ENCODE measurements at regions not wholly inside any gene's neighbourhood (a gene's known extent, or its start where the extent isn't known, plus 50 kb on each side); places are given as distances from the start of the nearest gene placed in this dataset.

GRCh38 chr7:9937944-9938631 is 1035.6 kb upstream of the PHF14 start:
- TF ChIP-seq, protein P1, sequence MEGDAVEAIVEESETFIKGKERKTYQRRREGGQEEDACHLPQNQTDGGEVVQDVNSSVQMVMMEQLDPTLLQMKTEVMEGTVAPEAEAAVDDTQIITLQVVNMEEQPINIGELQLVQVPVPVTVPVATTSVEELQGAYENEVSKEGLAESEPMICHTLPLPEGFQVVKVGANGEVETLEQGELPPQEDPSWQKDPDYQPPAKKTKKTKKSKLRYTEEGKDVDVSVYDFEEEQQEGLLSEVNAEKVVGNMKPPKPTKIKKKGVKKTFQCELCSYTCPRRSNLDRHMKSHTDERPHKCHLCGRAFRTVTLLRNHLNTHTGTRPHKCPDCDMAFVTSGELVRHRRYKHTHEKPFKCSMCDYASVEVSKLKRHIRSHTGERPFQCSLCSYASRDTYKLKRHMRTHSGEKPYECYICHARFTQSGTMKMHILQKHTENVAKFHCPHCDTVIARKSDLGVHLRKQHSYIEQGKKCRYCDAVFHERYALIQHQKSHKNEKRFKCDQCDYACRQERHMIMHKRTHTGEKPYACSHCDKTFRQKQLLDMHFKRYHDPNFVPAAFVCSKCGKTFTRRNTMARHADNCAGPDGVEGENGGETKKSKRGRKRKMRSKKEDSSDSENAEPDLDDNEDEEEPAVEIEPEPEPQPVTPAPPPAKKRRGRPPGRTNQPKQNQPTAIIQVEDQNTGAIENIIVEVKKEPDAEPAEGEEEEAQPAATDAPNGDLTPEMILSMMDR (IDR thresholded peaks at IDR 0.05; ENCODE audit: insufficient read depth, low read depth, low read length) = no peak
- no peak for TF ChIP-seq EZH2 (IDR thresholded peaks at IDR 0.05; ENCODE audit: insufficient read depth, low read length)

Data from astrocyte (in vitro differentiated cells and primary cell).